Coronary artery (tissue), 2 donors: ENCODE measurements at regions not wholly inside any gene's neighbourhood (a gene's known extent, or its start where the extent isn't known, plus 50 kb on each side); places are given as distances from the start of the nearest gene placed in this dataset.

Experiments
- DNase-seq: peaks from one replicate; pipeline ENCODE4 v3.0.0-alpha.2; 2017; ENCODE audit warnings: low spot score
- H3K27ac ChIP-seq, 2 donors: fragments of 200-600 bp; sonication (generic); one replicate each; pipeline ENCODE4 v1.5.1; 2016 to 2019
- H3K4me3 ChIP-seq: fragments of 200-600 bp; sonication (generic); 2 replicates; pipeline ENCODE4 v1.5.1; 2016; ENCODE audit warnings: mild to moderate bottlenecking, moderate library complexity
- TF ChIP-seq, protein P1 (sequence below): fragments of 200-600 bp; sonication (generic); IDR thresholded peaks from one replicate; pipeline ENCODE4 v1.5.1; 2019; ENCODE audit warnings: antibody characterized with exemption

DNA sequence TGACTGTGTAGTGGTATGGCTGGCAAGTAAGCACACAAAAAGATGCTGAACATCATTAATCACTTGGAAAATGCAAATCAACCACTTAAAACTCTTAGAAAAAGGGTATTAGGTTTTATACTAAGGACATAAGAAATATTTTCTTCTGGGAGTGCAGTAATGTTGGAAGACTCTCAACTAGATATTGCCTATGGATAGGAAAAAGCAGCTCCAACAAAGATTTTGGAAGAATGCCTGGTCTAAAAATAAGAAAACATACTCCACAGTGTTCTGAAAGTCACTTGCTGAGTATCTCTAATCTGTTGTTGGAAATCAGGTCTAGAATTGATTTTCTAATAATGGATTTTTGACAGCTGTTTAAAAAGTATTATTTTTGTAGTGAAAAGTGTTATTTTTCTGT lies 50.8 kb upstream of the PHYHIPL start:
- no peak for DNase-seq
- TF ChIP-seq, protein P1, sequence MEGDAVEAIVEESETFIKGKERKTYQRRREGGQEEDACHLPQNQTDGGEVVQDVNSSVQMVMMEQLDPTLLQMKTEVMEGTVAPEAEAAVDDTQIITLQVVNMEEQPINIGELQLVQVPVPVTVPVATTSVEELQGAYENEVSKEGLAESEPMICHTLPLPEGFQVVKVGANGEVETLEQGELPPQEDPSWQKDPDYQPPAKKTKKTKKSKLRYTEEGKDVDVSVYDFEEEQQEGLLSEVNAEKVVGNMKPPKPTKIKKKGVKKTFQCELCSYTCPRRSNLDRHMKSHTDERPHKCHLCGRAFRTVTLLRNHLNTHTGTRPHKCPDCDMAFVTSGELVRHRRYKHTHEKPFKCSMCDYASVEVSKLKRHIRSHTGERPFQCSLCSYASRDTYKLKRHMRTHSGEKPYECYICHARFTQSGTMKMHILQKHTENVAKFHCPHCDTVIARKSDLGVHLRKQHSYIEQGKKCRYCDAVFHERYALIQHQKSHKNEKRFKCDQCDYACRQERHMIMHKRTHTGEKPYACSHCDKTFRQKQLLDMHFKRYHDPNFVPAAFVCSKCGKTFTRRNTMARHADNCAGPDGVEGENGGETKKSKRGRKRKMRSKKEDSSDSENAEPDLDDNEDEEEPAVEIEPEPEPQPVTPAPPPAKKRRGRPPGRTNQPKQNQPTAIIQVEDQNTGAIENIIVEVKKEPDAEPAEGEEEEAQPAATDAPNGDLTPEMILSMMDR = no peak
- Histone ChIP-seq H3K27ac (no peak overlapping the region), H3K4me3 (no peak overlapping the region)

DNA sequence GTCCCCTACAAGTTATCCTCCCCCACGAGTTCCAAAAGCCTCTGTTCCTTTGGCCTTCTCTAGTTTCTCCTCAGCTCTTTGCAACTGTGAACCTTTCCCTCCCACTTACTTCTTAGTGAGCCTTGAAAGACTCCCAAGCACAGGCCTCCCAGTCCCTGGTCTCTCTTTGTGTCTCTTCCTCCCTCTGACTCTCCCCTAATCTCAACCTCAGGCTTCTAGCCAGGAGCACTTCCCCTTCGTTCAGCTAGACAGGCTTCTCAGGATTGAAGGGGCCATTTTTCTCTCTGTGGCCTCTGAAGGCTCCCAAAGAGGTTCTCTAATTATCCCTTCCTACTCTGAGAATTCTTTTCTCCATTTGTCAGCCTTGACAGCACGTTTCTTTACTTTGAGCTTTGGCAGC lies 50.2 kb upstream of the PHYHIPL start:
- Histone ChIP-seq H3K4me3 (no peak overlapping the region), H3K27ac (no peak overlapping the region)
- TF ChIP-seq, protein P1 = no peak
- DNase-seq = no peak
